ENCODE measurements at regions not wholly inside any gene's neighbourhood (a gene's known extent, or its start where the extent isn't known, plus 50 kb on each side); places are given as distances from the start of the nearest gene placed in this dataset.

DNA sequence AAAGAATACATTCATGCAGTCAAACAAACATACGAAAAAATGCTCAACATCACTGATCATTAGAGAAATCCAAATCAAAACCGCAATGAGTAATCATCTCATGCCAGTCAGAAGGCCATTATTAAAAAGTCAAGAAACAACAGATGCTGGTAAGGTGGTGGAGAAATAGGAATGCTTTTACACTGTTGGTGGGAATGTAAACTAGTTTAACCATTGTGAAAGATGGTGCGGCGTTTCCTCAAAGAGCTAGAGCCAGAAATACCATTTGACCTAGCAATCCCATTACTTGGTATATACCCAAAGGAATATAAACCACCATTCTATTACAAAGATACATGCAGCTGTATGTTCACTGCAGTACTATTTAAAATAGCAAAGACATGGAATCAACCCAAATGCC lies 330.4 kb downstream of the EDEM1 start:
- Mint-ChIP-seq H3K36me3 (ENCODE audit: low read depth) (no peaks in the 10 kb centered on the region), H3K27me3 (ENCODE audit: insufficient read depth) (no peaks in the 10 kb centered on the region), H3K4me1 (ENCODE audit: low read depth) (no peaks in the 10 kb centered on the region), H3K4me3 (no peak overlapping the region), H3K9me3 (peaks cover 10% of the 10 kb centered on the region), H3K27ac (no peak overlapping the region)
- no peak for DNase-seq (ENCODE audit: low spot score)
- intact Hi-C loops (cut with micrococcal nuclease): no loop called here

DNA sequence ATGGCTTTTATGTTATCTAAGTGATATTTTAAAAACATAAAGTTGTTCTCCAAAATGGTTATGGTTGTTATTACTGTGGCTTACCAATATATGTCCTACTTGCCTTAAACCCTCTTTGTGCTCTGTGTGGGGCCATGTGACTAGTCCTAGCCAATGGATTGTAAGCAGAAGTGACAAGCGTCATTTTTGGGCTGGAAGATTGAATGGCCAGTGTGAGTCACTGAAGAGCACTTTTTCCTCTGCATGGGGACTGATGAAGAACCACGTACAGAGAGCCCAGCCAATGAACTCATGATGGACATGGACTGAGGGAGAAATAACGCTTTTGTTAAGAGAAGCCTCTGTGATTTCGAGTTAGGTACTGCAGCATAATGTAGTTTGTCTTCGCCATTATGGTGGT lies 332.7 kb downstream of the EDEM1 start:
- DNase-seq (ENCODE audit: low spot score): no peak
- H3K4me3 Mint-ChIP-seq: no peak overlapping the region
- no peak overlapping the region for H3K27ac Mint-ChIP-seq
- H3K9me3 Mint-ChIP-seq: no peaks in the 10 kb centered on the region
- no peaks in the 10 kb centered on the region for H3K27me3 Mint-ChIP-seq (ENCODE audit: insufficient read depth)
- H3K4me1 Mint-ChIP-seq (ENCODE audit: low read depth): no peaks in the 10 kb centered on the region
- no peaks in the 10 kb centered on the region for H3K36me3 Mint-ChIP-seq (ENCODE audit: low read depth)
- intact Hi-C loops (cut with micrococcal nuclease): no loop called here

GRCh38 chr3:5523125-5523524 lies 335.6 kb downstream of the EDEM1 start:
- DNase-seq (ENCODE audit: low spot score): no peak
- H3K4me3 Mint-ChIP-seq: no peak overlapping the region
- no peaks in the 10 kb centered on the region for H3K27me3 Mint-ChIP-seq (ENCODE audit: insufficient read depth)
- H3K36me3 Mint-ChIP-seq (ENCODE audit: low read depth): no peaks in the 10 kb centered on the region
- H3K27ac Mint-ChIP-seq: no peak overlapping the region
- H3K9me3 Mint-ChIP-seq: no peaks in the 10 kb centered on the region
- H3K4me1 Mint-ChIP-seq (ENCODE audit: low read depth): no peaks in the 10 kb centered on the region
- intact Hi-C loops (cut with micrococcal nuclease): no loop called here

- H3K9me3 Mint-ChIP-seq: no peaks in the 10 kb centered on the region
- no peak overlapping the region for H3K27ac Mint-ChIP-seq
- no peaks in the 10 kb centered on the region for H3K36me3 Mint-ChIP-seq (ENCODE audit: low read depth)
- no peaks in the 10 kb centered on the region for H3K4me1 Mint-ChIP-seq (ENCODE audit: low read depth)
- DNase-seq (ENCODE audit: low spot score): no peak
- intact Hi-C loops (cut with micrococcal nuclease): no loop called here
- no peaks in the 10 kb centered on the region for H3K27me3 Mint-ChIP-seq (ENCODE audit: insufficient read depth)
- H3K4me3 Mint-ChIP-seq: no peak overlapping the region
These were observed 343.5 kb downstream of the EDEM1 start for GRCh38 chr3:5531039-5531438.

DNA sequence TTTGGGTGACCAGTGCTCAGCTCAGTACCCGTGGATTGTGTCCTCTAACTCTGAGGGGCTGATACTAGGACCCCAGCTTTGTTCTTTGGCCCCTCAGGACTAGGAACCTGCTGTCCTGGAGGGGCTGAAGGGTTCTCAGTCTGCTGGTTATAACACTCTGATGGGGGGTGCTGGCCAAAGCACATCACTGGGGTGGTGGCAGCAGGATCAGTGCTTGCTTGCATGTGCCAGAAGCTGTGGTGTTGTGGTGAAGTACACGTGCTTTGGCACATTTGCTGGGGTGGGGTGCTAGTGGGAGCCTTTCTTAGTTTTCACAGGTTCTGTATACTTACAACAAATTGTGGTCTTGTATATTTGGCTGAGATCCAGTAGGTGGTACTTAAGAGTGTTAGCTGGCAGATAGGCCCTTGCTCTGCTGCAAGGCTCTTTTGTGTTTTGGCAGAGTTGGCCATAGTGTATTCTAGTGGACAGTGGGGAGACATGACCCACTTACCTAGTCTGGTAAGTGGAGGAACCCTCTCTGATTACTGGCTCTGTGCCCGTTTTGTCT lies 344.3 kb downstream of the EDEM1 start:
- H3K36me3 Mint-ChIP-seq (ENCODE audit: low read depth): no peaks in the 10 kb centered on the region
- DNase-seq (ENCODE audit: low spot score): no peak
- intact Hi-C loops (cut with micrococcal nuclease): no loop called here
- no peaks in the 10 kb centered on the region for H3K9me3 Mint-ChIP-seq
- no peak overlapping the region for H3K27ac Mint-ChIP-seq
- no peaks in the 10 kb centered on the region for H3K4me1 Mint-ChIP-seq (ENCODE audit: low read depth)
- no peaks in the 10 kb centered on the region for H3K27me3 Mint-ChIP-seq (ENCODE audit: insufficient read depth)
- H3K4me3 Mint-ChIP-seq: no peak overlapping the region

DNA sequence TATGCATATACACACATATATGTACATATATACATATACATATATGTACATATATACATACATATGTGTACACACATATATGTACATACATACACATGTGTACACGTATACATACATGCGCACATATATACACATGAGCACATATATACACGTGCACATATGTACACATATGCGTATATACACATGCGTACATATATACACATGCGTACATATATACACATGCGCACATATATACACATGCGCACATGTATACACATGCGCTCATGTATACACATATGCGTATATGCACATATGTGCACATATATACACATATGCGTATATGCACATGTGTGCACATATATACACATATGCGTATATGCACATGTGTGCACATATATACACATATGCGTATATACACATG lies 353.0 kb downstream of the EDEM1 start:
- Mint-ChIP-seq H3K27me3 (ENCODE audit: insufficient read depth) (no peaks in the 10 kb centered on the region), H3K4me1 (ENCODE audit: low read depth) (no peaks in the 10 kb centered on the region), H3K27ac (no peak overlapping the region), H3K4me3 (no peak overlapping the region), H3K36me3 (ENCODE audit: low read depth) (no peaks in the 10 kb centered on the region), H3K9me3 (peaks cover 20% of the 10 kb centered on the region)
- intact Hi-C loops (cut with micrococcal nuclease): no loop called here
- DNase-seq (ENCODE audit: low spot score): no peak

DNA sequence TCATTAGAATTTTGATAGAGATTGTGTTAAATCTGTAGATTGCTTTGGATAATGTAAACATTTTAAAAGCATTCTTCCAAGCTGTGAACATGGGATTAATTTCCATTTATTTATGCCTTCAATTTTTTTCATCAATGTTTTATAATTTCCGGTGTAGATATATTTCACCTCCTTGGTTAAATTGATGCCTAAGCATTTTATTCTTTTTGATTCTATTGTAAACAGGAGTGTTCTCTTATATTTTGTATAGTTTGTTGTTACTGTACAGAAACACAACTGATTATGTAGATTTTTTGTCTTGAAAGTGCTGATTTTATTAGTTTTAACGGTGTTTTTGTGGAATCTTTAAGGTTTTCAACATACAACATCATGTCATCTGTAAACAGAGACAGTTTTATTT lies 355.0 kb downstream of the EDEM1 start:
- intact Hi-C loops (cut with micrococcal nuclease): no loop called here
- H3K4me1 Mint-ChIP-seq (ENCODE audit: low read depth): no peaks in the 10 kb centered on the region
- no peaks in the 10 kb centered on the region for H3K27me3 Mint-ChIP-seq (ENCODE audit: insufficient read depth)
- peaks cover 23% of the 10 kb centered on the region for H3K9me3 Mint-ChIP-seq
- no peak overlapping the region for H3K27ac Mint-ChIP-seq
- no peaks in the 10 kb centered on the region for H3K36me3 Mint-ChIP-seq (ENCODE audit: low read depth)
- H3K4me3 Mint-ChIP-seq: no peak overlapping the region
- DNase-seq (ENCODE audit: low spot score): no peak

DNA sequence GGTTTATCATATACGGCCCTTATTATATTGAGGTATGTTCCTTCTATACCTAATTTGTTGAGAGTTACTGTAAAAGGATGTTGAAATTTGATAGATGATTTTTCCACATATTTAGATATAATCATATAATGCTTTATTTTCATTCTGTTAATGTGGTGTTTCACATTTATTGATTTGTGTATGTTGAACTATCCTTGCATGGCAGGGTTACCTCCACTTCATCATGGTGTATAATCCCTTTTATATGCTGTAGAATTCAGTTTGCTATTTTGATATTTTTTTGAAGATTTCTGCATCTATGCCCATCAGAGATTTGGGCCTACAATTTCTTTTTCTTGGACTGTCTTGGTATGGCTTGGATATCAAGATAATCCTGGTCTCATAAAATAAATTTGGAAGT lies 355.5 kb downstream of the EDEM1 start:
- H3K4me1 Mint-ChIP-seq (ENCODE audit: low read depth): no peaks in the 10 kb centered on the region
- no peak for DNase-seq (ENCODE audit: low spot score)
- H3K9me3 Mint-ChIP-seq: peaks cover 23% of the 10 kb centered on the region
- intact Hi-C loops (cut with micrococcal nuclease): no loop called here
- H3K4me3 Mint-ChIP-seq: no peak overlapping the region
- H3K36me3 Mint-ChIP-seq (ENCODE audit: low read depth): no peaks in the 10 kb centered on the region
- H3K27ac Mint-ChIP-seq: no peak overlapping the region
- no peaks in the 10 kb centered on the region for H3K27me3 Mint-ChIP-seq (ENCODE audit: insufficient read depth)

DNA sequence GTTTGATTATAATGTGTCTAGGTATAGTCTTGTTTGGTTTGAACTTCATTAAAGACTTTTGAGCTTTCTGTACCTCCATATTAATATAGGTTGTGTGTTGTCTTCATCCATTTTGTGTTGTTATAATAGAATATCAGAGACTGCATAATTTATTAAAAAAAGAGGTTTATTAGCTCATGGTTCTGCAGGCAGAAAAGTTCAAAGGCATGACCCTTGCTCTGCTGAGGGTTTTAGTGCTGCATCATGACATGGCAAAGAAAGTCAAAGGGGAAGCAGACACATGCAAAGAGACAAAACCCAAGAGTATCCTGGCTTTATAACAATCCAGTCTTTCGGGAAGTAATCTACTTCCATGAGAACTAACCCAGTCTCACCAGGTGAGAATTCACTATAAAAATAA lies 358.2 kb downstream of the EDEM1 start:
- Mint-ChIP-seq H3K27ac (no peak overlapping the region), H3K9me3 (peaks cover 20% of the 10 kb centered on the region), H3K4me1 (ENCODE audit: low read depth) (no peaks in the 10 kb centered on the region), H3K36me3 (ENCODE audit: low read depth) (no peaks in the 10 kb centered on the region), H3K4me3 (no peak overlapping the region), H3K27me3 (ENCODE audit: insufficient read depth) (no peaks in the 10 kb centered on the region)
- intact Hi-C loops (cut with micrococcal nuclease): no loop called here
- no peak for DNase-seq (ENCODE audit: low spot score)

DNA sequence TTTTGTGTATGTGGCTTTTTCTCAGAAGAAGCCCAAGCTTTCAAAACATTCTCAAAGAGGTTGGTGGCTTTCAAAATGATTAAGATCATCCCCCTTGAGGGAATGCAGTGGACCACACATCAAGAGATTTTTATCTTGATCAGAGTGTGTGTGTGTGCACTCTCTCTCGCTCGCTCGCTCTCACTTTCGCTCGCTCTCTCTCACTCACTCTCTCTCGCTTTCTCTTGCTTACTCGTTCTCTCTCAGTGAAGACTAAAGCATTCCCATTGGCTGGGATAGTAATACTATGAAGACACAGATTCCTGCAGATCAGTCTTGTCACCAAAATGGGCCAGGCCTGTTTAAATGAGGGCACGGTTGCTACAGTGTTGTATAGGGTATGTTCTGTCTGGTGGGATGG lies 365.7 kb downstream of the EDEM1 start:
- Mint-ChIP-seq H3K4me1 (ENCODE audit: low read depth) (no peaks in the 10 kb centered on the region), H3K9me3 (no peaks in the 10 kb centered on the region), H3K27me3 (ENCODE audit: insufficient read depth) (peaks cover 2% of the 10 kb centered on the region), H3K27ac (no peak overlapping the region), H3K4me3 (no peak overlapping the region), H3K36me3 (ENCODE audit: low read depth) (no peaks in the 10 kb centered on the region)
- intact Hi-C loops (cut with micrococcal nuclease): no loop called here
- no peak for DNase-seq (ENCODE audit: low spot score)

DNA sequence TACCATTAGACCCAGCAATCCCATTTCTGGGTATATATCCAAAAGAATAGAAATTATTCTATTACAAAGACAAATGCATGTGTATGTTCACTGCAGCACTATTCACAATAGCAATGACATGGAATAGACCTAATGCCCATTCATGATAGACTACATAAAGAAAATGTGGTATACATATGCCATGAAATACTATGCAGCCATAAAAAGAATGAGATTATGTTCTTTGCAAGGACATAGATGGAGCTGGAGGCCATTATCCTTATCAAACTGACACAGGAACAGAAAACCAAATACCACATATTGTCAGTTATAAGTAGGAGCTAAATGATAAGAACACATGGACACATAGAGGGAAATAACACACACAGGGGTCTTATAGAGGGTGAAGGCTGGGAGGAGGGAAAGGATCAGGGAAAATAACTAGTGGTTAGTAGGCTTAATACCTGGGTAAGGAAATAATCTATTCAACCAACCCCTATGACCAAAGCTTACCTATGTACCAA lies 366.8 kb downstream of the EDEM1 start:
- no peak overlapping the region for H3K27ac Mint-ChIP-seq
- intact Hi-C loops (cut with micrococcal nuclease): no loop called here
- H3K27me3 Mint-ChIP-seq (ENCODE audit: insufficient read depth): peaks cover 2% of the 10 kb centered on the region
- no peaks in the 10 kb centered on the region for H3K36me3 Mint-ChIP-seq (ENCODE audit: low read depth)
- H3K4me3 Mint-ChIP-seq: no peak overlapping the region
- H3K9me3 Mint-ChIP-seq: no peaks in the 10 kb centered on the region
- H3K4me1 Mint-ChIP-seq (ENCODE audit: low read depth): no peaks in the 10 kb centered on the region
- DNase-seq (ENCODE audit: low spot score): no peak

DNA sequence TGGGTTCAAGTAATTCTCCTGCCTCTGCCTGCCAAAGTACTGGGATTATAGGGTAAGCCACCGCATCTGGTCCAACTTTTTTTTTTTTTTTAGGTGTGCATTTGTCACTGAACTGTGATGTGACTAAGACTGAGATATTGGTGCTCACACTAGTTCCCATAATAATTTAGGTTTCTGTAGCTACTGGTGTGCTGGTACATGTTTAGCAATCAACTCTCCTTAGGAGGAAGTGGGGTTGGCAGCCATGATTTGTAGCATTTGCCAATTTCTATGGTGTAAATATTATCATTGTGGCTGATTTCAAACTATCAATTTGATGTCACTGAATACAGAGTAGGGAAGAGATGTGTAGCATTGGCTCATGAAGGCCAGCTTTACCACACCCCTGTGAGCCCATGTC lies 372.7 kb downstream of the EDEM1 start:
- Mint-ChIP-seq H3K4me3 (no peak overlapping the region), H3K9me3 (no peaks in the 10 kb centered on the region), H3K27ac (no peak overlapping the region), H3K36me3 (ENCODE audit: low read depth) (no peaks in the 10 kb centered on the region), H3K4me1 (ENCODE audit: low read depth) (no peaks in the 10 kb centered on the region), H3K27me3 (ENCODE audit: insufficient read depth) (no peaks in the 10 kb centered on the region)
- DNase-seq (ENCODE audit: low spot score): no peak
- intact Hi-C loops (cut with micrococcal nuclease): no loop called here

DNA sequence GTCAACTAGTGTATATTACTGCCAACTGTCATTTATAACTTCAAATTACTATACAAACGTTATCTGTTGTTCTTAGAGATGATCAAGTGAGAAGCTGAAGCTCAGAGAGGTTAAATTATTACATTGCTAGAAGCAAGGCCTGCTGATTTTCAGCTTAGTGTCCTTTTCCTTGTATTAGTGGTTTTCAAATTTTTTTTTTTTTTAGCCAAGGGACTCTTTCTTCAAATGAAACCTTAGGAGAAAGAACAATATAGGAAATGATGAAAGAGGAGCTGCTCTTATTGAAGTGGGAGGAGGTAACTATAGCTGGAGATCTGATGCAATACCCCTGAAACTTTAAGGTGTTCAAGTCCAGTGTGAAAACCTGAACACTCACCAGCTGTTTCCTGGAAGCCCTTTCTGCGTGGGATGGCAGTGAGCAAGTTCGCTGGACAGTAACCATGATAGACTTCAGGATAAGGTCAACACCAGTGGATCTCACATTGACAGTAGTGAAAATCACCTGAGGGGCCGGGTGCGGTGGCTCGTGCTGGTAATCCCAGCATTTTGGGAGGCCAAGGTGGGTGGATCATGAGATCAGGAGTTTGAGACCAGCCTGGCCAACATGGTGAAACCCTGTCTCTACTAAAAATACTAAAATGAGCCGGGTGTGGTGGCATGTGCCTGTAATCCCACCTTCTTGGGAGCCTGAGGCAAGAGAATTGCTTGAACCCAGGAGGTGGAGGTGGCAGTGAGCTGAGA lies 376.2 kb downstream of the EDEM1 start:
- no peaks in the 10 kb centered on the region for H3K4me1 Mint-ChIP-seq (ENCODE audit: low read depth)
- no peak overlapping the region for H3K4me3 Mint-ChIP-seq
- no peak for DNase-seq (ENCODE audit: low spot score)
- intact Hi-C loops (cut with micrococcal nuclease): no loop called here
- no peaks in the 10 kb centered on the region for H3K9me3 Mint-ChIP-seq
- H3K36me3 Mint-ChIP-seq (ENCODE audit: low read depth): no peaks in the 10 kb centered on the region
- no peak overlapping the region for H3K27ac Mint-ChIP-seq
- no peaks in the 10 kb centered on the region for H3K27me3 Mint-ChIP-seq (ENCODE audit: insufficient read depth)

DNA sequence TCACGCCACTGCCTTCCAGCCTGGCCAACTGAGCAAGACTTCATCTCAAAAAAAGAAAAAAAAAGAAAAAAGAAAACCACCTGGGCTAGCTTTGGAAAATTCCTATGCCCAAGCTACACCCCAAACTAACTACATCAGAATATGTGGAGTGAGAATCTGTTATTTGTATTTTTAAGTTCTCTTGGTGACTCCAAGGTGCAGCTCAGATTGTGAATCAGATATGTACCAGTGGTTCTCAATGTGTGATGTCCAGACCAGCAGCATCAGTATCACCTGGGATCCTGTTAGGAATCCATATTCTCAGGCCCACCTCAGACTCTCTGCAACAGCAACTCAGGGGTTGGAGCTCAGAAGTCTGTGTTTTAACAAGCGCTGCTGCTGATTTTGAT lies 376.8 kb downstream of the EDEM1 start:
- no peaks in the 10 kb centered on the region for H3K4me1 Mint-ChIP-seq (ENCODE audit: low read depth)
- H3K27ac Mint-ChIP-seq: no peak overlapping the region
- H3K36me3 Mint-ChIP-seq (ENCODE audit: low read depth): no peaks in the 10 kb centered on the region
- DNase-seq (ENCODE audit: low spot score): no peak
- intact Hi-C loops (cut with micrococcal nuclease): no loop called here
- no peaks in the 10 kb centered on the region for H3K9me3 Mint-ChIP-seq
- no peaks in the 10 kb centered on the region for H3K27me3 Mint-ChIP-seq (ENCODE audit: insufficient read depth)
- H3K4me3 Mint-ChIP-seq: no peak overlapping the region

Data from activated T-helper 1 cell treated with anti-CD3 and anti-CD28 coated beads, Interleukin-12 subunit alpha, Interleukin-12 subunit beta, Interleukin-2, Interleukin-4 antibody, amounts not matched to agents 30 ng/mL and 10 ng/mL and 1 ng/mL, durations not matched to agents 14 hours and 24 hours and 36 hours (primary cell).